Gastroesophageal sphincter (tissue), 3 donors: ENCODE measurements at regions not wholly inside any gene's neighbourhood (a gene's known extent, or its start where the extent isn't known, plus 50 kb on each side); places are given as distances from the start of the nearest gene placed in this dataset.

Experiments used
- CTCF ChIP-seq, 4 experiments: fragments of 200-600 bp in 2 of 4; fragments of 450-650 bp in 2 of 4; sonication (generic) in 1 of 4; IDR thresholded peaks; one replicate each; pipeline ENCODE4 v1.5.1; 2017 to 2019; ENCODE audit warnings: antibody characterized with exemption in 4 of 4, mild to moderate bottlenecking in 2 of 4, moderate library complexity in 2 of 4
- POLR2A ChIP-seq, 2 donors: fragments of 450-650 bp; IDR thresholded peaks; one replicate each; pipeline ENCODE4 v1.6.1; 2017; ENCODE audit warnings: antibody characterized with exemption in 2 of 2, mild to moderate bottlenecking in 2 of 2, moderate library complexity in 1 of 2
- POLR2AphosphoS5 ChIP-seq: sonication (generic); formaldehyde crosslinking; IDR thresholded peaks from one replicate; pipeline ENCODE4 v1.6.1; 2017; ENCODE audit warnings: antibody characterized with exemption

GRCh38 chr10:10133281-10133680 is 884.4 kb upstream of the CELF2 start:
- TF ChIP-seq CTCF (IDR thresholded peaks at IDR 0.05) (no peak), POLR2A (IDR thresholded peaks at IDR 0.05) (no peak), POLR2AphosphoS5 (no peak)
